GM23338 (cell line): ENCODE measurements at regions not wholly inside any gene's neighbourhood (a gene's known extent, or its start where the extent isn't known, plus 50 kb on each side); places are given as distances from the start of the nearest gene placed in this dataset.
"Not testable (repeated sequence)": the region's sequence is repeated elsewhere in the genome, so short reads cannot be mapped to it uniquely, and the experiment has no call there.

Experiments
- CREB1 ChIP-seq: fragments of 250-450 bp; sonication (Bioruptor Pico); IDR thresholded peaks from 2 replicates; pipeline ENCODE4 v1.5.0; 2020; ENCODE audit warnings: low read depth, mild to moderate bottlenecking, moderate library complexity
- CTCF ChIP-seq, 2 experiments: fragments of 200-600 bp in 1 of 2; sonication (generic) in 1 of 2; conservative IDR thresholded peaks; 2 replicates each; pipeline versions ENCODE4 v1.5.1 to v1.6.1; 2016 to 2017; ENCODE audit warnings: antibody characterized with exemption in 2 of 2, low read depth in 2 of 2, mild to moderate bottlenecking in 2 of 2, moderate library complexity in 1 of 2
- ETS1 ChIP-seq: IDR thresholded peaks from 2 replicates; pipeline ENCODE4 v1.6.1; 2016; ENCODE audit warnings: antibody characterized with exemption
- EZH2 ChIP-seq: fragments of 200-600 bp; sonication (generic); IDR thresholded peaks from one replicate; pipeline ENCODE4 v1.8.0; 2017; ENCODE audit warnings: antibody characterized with exemption, mild to moderate bottlenecking, low read depth; ENCODE audit not compliant: unreplicated experiment
- EZH2phosphoT487 ChIP-seq: fragments of 200-600 bp; sonication (generic); IDR thresholded peaks from one replicate; pipeline ENCODE4 v1.8.1; 2018; ENCODE audit warnings: antibody characterized with exemption; ENCODE audit not compliant: unreplicated experiment
- JUNB ChIP-seq: IDR thresholded peaks from one replicate; pipeline ENCODE4 v1.6.1; 2016; ENCODE audit warnings: antibody characterized with exemption; ENCODE audit not compliant: unreplicated experiment
- NANOG ChIP-seq: IDR thresholded peaks from 2 replicates; pipeline ENCODE4 v1.6.1; 2016; ENCODE audit warnings: antibody characterized with exemption, borderline replicate concordance
- POLR2AphosphoS5 ChIP-seq: IDR thresholded peaks from 2 replicates; pipeline ENCODE4 v1.6.1; 2016; ENCODE audit warnings: antibody characterized with exemption, low read depth
- REST ChIP-seq: IDR thresholded peaks from one replicate; pipeline ENCODE4 v1.6.1; 2018; ENCODE audit warnings: antibody characterized with exemption; ENCODE audit not compliant: unreplicated experiment
- STAT1 ChIP-seq: IDR thresholded peaks from one replicate; pipeline ENCODE4 v1.6.1; 2016; ENCODE audit warnings: antibody characterized with exemption; ENCODE audit not compliant: unreplicated experiment
- ZNF114 ChIP-seq: fragments of 250-450 bp; sonication (Bioruptor Pico); IDR thresholded peaks from 2 replicates; pipeline ENCODE4 v1.5.0; 2020; ENCODE audit warnings: mild to moderate bottlenecking, moderate library complexity
- ZNF331 ChIP-seq: fragments of 250-450 bp; sonication (Bioruptor Pico); IDR thresholded peaks from 2 replicates; pipeline ENCODE4 v1.5.0; 2020; ENCODE audit warnings: low read depth, mild to moderate bottlenecking, moderate library complexity
- ZNF462 ChIP-seq: fragments of 250-450 bp; sonication (Bioruptor Pico); IDR thresholded peaks from 2 replicates; pipeline ENCODE4 v1.5.0; 2020; ENCODE audit warnings: mild to moderate bottlenecking, moderate library complexity

- TF ChIP-seq CTCF (conservative IDR thresholded peaks at IDR 0.05; ENCODE audit: low read depth in 2 of 2); EZH2; ETS1; EZH2phosphoT487; POLR2AphosphoS5; ZNF462 (CRISPR knock-in tag); REST; CREB1; STAT1; JUNB; ZNF331 (CRISPR knock-in tag); ZNF114 (CRISPR knock-in tag); NANOG: not testable (repeated sequence)
These were observed 530.0 kb downstream of the CWH43 start for GRCh38 chr4:49516096-49516495.
